Mesendoderm (in vitro differentiated cells): ENCODE measurements at regions not wholly inside any gene's neighbourhood (a gene's known extent, or its start where the extent isn't known, plus 50 kb on each side); places are given as distances from the start of the nearest gene placed in this dataset.
A peak's percentile ranks its signal among the peaks of the same experiment; 100 is the strongest.

Source experiments
- DNase-seq: peaks from one replicate; pipeline ENCODE4 v3.0.0; 2013
- H2AK5ac ChIP-seq: 2 replicates; pipeline ENCODE4 v1.6.1; 2013; ENCODE audit warnings: low read length, inconsistent platforms
- H2BK120ac ChIP-seq: 2 replicates; pipeline ENCODE4 v1.6.1; 2013; ENCODE audit warnings: low read depth, mild to moderate bottlenecking, low read length, moderate library complexity, mixed read lengths
- H2BK15ac ChIP-seq: replicated peaks from 2 replicates; pipeline ENCODE4 v1.6.1; 2013; ENCODE audit warnings: low read depth, mild to moderate bottlenecking, moderate library complexity
- H2BK5ac ChIP-seq: 2 replicates; pipeline ENCODE4 v1.6.1; 2013; ENCODE audit warnings: low read length, inconsistent platforms
- H3K18ac ChIP-seq: 2 replicates; pipeline ENCODE4 v1.6.1; 2013; ENCODE audit warnings: mild to moderate bottlenecking, low read length, mixed read lengths
- H3K23ac ChIP-seq: one replicate; pipeline ENCODE4 v1.6.1; 2013; ENCODE audit warnings: low read length
- H3K27ac ChIP-seq: 2 replicates; pipeline ENCODE4 v1.5.1; 2013; ENCODE audit warnings: low read depth, mild to moderate bottlenecking, inconsistent platforms, low read length, moderate library complexity
- H3K27me3 ChIP-seq: 2 replicates; pipeline ENCODE4 v1.6.1; 2013; ENCODE audit warnings: low read length, control low read depth, mild to moderate bottlenecking, inconsistent platforms; ENCODE audit not compliant: insufficient read depth, poor library complexity
- H3K36me3 ChIP-seq: 2 replicates; pipeline ENCODE4 v1.6.1; 2013; ENCODE audit warnings: low read length, inconsistent platforms; ENCODE audit not compliant: control insufficient read depth, insufficient read depth
- H3K4ac ChIP-seq: one replicate; pipeline ENCODE4 v1.6.1; 2013; ENCODE audit warnings: low read depth, mild to moderate bottlenecking, low read length, moderate library complexity
- H3K4me1 ChIP-seq: 2 replicates; pipeline ENCODE4 v1.6.1; 2013; ENCODE audit warnings: low read depth, low read length, inconsistent platforms; ENCODE audit not compliant: control insufficient read depth
- H3K4me2 ChIP-seq: 2 replicates; pipeline ENCODE4 v1.6.1; 2013; ENCODE audit warnings: low read length
- H3K4me3 ChIP-seq: 2 replicates; pipeline ENCODE4 v1.5.1; 2013; ENCODE audit warnings: mild to moderate bottlenecking, low read length
- H3K56ac ChIP-seq: one replicate; pipeline ENCODE4 v1.6.1; 2013; ENCODE audit warnings: low read length
- H3K79me1 ChIP-seq: 2 replicates; pipeline ENCODE4 v1.6.1; 2013; ENCODE audit warnings: low read length, inconsistent platforms
- H3K79me2 ChIP-seq: 2 replicates; pipeline ENCODE4 v1.6.1; 2013; ENCODE audit warnings: mild to moderate bottlenecking, low read length; ENCODE audit not compliant: control insufficient read depth, insufficient read depth
- H3K9ac ChIP-seq: 2 replicates; pipeline ENCODE4 v1.6.1; 2013; ENCODE audit warnings: low read length, inconsistent platforms
- H4K5ac ChIP-seq: one replicate; pipeline ENCODE4 v1.6.1; 2013; ENCODE audit warnings: low read length
- H4K8ac ChIP-seq: one replicate; pipeline ENCODE4 v1.6.1; 2013; ENCODE audit warnings: low read depth, mild to moderate bottlenecking, control low read depth, low read length, moderate library complexity
- WGBS: extraction: QIAGEN DNeasy Blood & Tissue Kit; methylation state at CpG from one replicate; pipeline ENCODE4 v1.1.7; 2013; ENCODE audit warnings: low lambda C conversion rate, missing lambda C conversion rate; ENCODE audit not compliant: insufficient coverage; ENCODE audit errors: extremely low coverage; 5-methylcytosine and 5-hydroxymethylcytosine counted together

DNA sequence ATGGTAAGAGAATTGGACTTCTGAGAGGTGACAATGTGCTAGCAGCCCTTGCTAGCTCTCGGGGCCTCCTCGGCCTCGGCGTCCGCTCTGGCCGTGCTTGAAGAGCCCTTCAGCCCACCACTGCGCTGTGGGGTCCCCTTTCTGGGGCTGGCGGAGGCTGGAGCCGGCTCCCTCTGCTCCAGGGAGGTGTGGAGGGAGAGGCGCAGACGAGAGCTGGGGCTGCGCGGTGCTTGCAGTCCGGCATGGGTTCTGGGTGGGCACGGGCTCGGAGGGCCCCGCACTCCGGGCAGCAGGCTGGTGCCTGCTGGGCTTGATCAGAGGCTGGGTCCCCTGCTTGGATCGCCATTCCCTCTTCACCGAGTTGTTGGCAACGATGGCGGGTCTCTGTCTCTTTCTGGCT is 226.4 kb upstream of the AMIGO2 start:
- H2BK120ac ChIP-seq = peak overlapping the region; percentile 11
- no peaks in the 10 kb centered on the region for H3K79me1 ChIP-seq
- no peaks in the 10 kb centered on the region for H3K27me3 ChIP-seq
- H3K4me3 ChIP-seq = no peak overlapping the region
- no peak overlapping the region for H3K4me2 ChIP-seq
- no peaks in the 10 kb centered on the region for H3K79me2 ChIP-seq
- H2BK15ac ChIP-seq = no peak overlapping the region
- H3K56ac ChIP-seq = no peak overlapping the region
- H2BK5ac ChIP-seq = no peak overlapping the region
- DNase-seq = no peak
- no peak overlapping the region for H3K9ac ChIP-seq
- WGBS = no CpG with 5 or more reads among the region's 22 CpGs
- no peak overlapping the region for H3K18ac ChIP-seq
- no peak overlapping the region for H4K5ac ChIP-seq
- H3K27ac ChIP-seq = no peak overlapping the region
- no peak overlapping the region for H3K4ac ChIP-seq
- H2AK5ac ChIP-seq = no peak overlapping the region
- no peak overlapping the region for H4K8ac ChIP-seq
- H3K36me3 ChIP-seq = no peaks in the 10 kb centered on the region
- H3K23ac ChIP-seq = no peak overlapping the region
- peaks cover 3% of the 10 kb centered on the region for H3K4me1 ChIP-seq

DNA sequence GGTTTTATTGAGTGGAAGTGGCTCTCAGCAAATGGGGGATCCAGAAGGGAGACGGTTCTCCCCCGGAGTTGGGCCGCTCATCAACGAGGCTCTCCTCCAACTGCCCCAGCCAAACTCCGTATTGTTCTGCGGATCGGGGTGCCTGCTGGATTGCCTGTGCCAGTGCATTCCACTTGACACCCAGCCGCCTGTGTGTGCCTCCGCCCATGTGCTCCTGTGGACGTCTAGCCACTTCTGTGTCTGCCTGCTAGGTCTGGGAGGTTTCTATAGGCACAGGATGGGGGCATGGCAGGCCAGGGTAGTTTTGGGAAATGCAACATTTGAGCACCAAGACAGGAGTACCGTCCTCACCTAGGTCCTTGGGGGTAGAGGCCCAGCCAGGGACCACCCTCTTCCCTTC is 225.7 kb upstream of the AMIGO2 start:
- Histone ChIP-seq H2BK5ac (no peak overlapping the region), H3K4me2 (no peak overlapping the region), H3K4me3 (no peak overlapping the region), H3K36me3 (no peaks in the 10 kb centered on the region), H2AK5ac (peak overlapping the region; percentile 43), H3K9ac (no peak overlapping the region), H3K27me3 (no peaks in the 10 kb centered on the region), H3K56ac (no peak overlapping the region), H2BK120ac (no peak overlapping the region), H3K4ac (peak overlapping the region; percentile 41), H3K18ac (peak overlapping the region; percentile 8), H3K4me1 (peaks cover 3% of the 10 kb centered on the region), H2BK15ac (no peak overlapping the region), H3K27ac (no peak overlapping the region), H3K79me1 (no peaks in the 10 kb centered on the region), H3K79me2 (no peaks in the 10 kb centered on the region), H4K8ac (no peak overlapping the region), H3K23ac (no peak overlapping the region), H4K5ac (no peak overlapping the region)
- no peak for DNase-seq
- no CpG with 5 or more reads among the region's 11 CpGs for WGBS

DNA sequence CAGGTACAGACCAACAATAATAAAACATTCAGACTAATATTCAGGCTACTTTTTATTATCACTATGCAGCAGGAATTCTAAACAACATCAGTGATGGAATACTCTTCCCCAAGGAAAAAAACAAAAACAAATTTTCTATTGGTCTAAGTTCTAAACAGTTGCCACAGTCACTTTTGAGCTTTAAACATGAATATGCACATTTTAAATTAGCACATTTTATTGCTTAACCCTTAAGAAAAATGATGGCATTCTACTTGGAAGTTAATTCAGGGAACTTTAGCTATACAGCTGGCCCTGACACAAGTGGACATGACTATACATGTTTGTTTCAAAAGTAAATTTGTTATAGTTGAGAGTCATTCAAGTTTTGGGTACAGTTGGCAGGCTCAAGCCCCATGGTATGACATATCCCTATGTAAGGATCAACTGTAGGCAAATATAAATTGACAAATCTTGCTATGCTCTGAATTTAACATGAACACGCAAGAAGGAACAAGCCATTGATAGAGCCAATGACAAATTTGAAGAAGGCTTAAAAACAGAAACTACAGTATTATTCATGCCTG is 224.3 kb upstream of the AMIGO2 start:
- Histone ChIP-seq H4K5ac (no peak overlapping the region), H3K79me2 (no peaks in the 10 kb centered on the region), H3K4me3 (no peak overlapping the region), H3K36me3 (no peaks in the 10 kb centered on the region), H3K27me3 (no peaks in the 10 kb centered on the region), H2AK5ac (no peak overlapping the region), H3K27ac (no peak overlapping the region), H2BK120ac (no peak overlapping the region), H3K23ac (no peak overlapping the region), H3K4ac (no peak overlapping the region), H4K8ac (no peak overlapping the region), H2BK15ac (no peak overlapping the region), H3K4me2 (no peak overlapping the region), H3K79me1 (no peaks in the 10 kb centered on the region), H3K56ac (peak overlapping the region; percentile 45), H3K9ac (no peak overlapping the region), H3K4me1 (peaks cover 4% of the 10 kb centered on the region), H3K18ac (no peak overlapping the region), H2BK5ac (no peak overlapping the region)
- WGBS = no CpG with 5 or more reads among the region's 1 CpG
- DNase-seq = no peak

DNA sequence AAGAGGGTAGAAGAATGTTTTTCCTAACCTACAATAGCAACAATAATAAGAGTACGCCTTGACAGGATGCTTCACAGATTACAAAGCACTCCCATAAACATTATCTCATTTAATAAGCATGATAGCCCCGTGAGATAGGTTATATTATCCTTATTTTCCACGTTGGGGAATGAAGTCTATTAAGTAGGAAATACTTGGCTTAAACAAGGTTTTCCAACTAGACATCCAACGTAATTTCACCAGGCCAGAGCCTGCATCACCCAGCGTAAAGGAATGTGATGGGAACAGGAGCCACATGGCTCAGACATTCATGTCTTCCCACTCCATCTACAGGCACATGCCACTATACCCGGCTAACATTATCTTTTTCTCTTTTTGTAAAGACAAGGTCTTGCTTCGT is 223.4 kb upstream of the AMIGO2 start:
- no peak overlapping the region for H3K9ac ChIP-seq

DNA sequence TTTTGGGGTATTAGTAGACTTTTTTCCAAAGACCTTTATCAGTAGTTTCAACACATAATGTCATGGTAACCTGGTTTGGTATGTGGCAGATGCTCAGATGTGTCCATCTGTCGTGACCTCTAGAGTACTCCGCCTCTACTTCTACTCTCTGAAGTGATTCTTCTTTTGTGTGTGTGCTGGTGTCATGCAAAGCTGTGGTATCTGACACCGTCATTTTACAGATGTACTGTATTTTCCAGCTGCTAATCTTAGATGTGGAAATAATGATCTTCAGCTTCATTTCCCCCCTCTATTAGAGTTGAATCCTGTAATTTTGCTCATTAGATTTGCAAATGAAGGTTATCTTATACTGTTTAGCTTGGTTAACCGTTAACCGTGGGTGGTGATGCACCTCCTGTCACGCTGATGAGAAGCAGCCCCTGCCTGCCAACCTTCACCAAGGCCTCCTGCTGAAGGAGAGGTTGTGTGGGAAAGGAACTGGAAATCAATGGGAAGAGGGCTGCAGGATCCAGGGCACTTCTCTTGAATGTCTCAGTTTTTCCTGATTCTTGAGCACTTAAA is 222.4 kb upstream of the AMIGO2 start:
- Histone ChIP-seq H3K27me3 (no peaks in the 10 kb centered on the region), H4K8ac (no peak overlapping the region), H3K4me3 (no peak overlapping the region), H3K36me3 (no peaks in the 10 kb centered on the region), H2BK15ac (no peak overlapping the region), H3K9ac (no peak overlapping the region), H3K4me2 (no peak overlapping the region), H2BK120ac (no peak overlapping the region), H2BK5ac (no peak overlapping the region), H3K18ac (no peak overlapping the region), H3K79me2 (no peaks in the 10 kb centered on the region), H3K23ac (no peak overlapping the region), H4K5ac (no peak overlapping the region), H3K27ac (no peak overlapping the region), H3K79me1 (no peaks in the 10 kb centered on the region), H2AK5ac (no peak overlapping the region), H3K4ac (no peak overlapping the region), H3K4me1 (peaks cover 2% of the 10 kb centered on the region), H3K56ac (no peak overlapping the region)
- no CpG with 5 or more reads among the region's 6 CpGs for whole genome bisulfite sequencing
- DNase-seq = peak; percentile 76

More for the DNA sequence above, 223.4 kb upstream of the AMIGO2 start:
- Histone ChIP-seq H4K5ac (no peak overlapping the region), H3K27ac (no peak overlapping the region), H2BK15ac (no peak overlapping the region), H3K23ac (no peak overlapping the region), H3K4me3 (no peak overlapping the region), H3K56ac (peak overlapping the region; percentile 39), H3K4me2 (no peak overlapping the region), H3K27me3 (no peaks in the 10 kb centered on the region), H3K4me1 (peaks cover 4% of the 10 kb centered on the region), H3K4ac (peak overlapping the region; percentile 9), H2BK5ac (peak overlapping the region; percentile 36), H3K36me3 (no peaks in the 10 kb centered on the region), H3K79me2 (no peaks in the 10 kb centered on the region), H4K8ac (no peak overlapping the region), H3K18ac (no peak overlapping the region), H2BK120ac (no peak overlapping the region), H2AK5ac (peak overlapping the region; percentile 43), H3K79me1 (no peaks in the 10 kb centered on the region)
- DNase-seq = no peak
- no CpG with 5 or more reads among the region's 7 CpGs for WGBS

DNA sequence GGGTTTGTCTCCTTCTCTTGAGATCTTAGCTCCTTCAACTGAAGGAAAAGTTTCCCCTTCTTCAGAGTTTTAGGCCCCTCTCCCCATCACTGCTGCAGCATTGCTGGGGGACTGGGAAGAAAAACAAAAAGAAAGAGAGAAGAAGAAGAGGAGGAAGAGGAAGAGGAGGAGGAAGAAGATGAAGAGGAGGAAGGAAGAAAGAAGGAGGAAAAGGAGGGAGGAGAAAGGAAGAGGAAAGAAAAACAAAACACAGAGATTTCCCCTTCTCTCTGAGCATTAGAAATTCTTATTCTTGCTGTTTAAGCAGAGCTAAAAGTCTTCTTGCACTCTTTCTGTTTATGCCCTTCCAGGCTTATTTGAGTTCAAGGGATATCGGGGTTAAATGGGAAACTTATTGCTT is 219.8 kb upstream of the AMIGO2 start:
- H2BK5ac ChIP-seq = peak overlapping the region; percentile 44
- H3K18ac ChIP-seq = no peak overlapping the region
- H2BK15ac ChIP-seq = no peak overlapping the region
- H3K23ac ChIP-seq = no peak overlapping the region
- H3K56ac ChIP-seq = peak overlapping the region; percentile 72
- H3K27ac ChIP-seq = no peak overlapping the region
- H2AK5ac ChIP-seq = peak overlapping the region; percentile 55
- H4K8ac ChIP-seq = peak overlapping the region; percentile 78
- no peaks in the 10 kb centered on the region for H3K79me1 ChIP-seq
- H3K27me3 ChIP-seq = no peaks in the 10 kb centered on the region
- H2BK120ac ChIP-seq = peak overlapping the region; percentile 68
- no CpG with 5 or more reads among the region's 1 CpG for WGBS
- peaks cover 4% of the 10 kb centered on the region for H3K4me1 ChIP-seq
- no peak for DNase-seq
- no peak overlapping the region for H3K9ac ChIP-seq
- H3K4me2 ChIP-seq = peak overlapping the region; percentile 5
- H3K36me3 ChIP-seq = no peaks in the 10 kb centered on the region
- H3K4me3 ChIP-seq = no peak overlapping the region
- no peaks in the 10 kb centered on the region for H3K79me2 ChIP-seq
- no peak overlapping the region for H3K4ac ChIP-seq
- peak overlapping the region; percentile 68 for H4K5ac ChIP-seq
